Right atrium auricular region (tissue), 2 donors: ENCODE measurements at regions not wholly inside any gene's neighbourhood (a gene's known extent, or its start where the extent isn't known, plus 50 kb on each side); places are given as distances from the start of the nearest gene placed in this dataset.
"Not testable (repeated sequence)": the region's sequence is repeated elsewhere in the genome, so short reads cannot be mapped to it uniquely, and the experiment has no call there.

Experiments
- DNase-seq: peaks from one replicate; pipeline ENCODE4 v3.0.0-alpha.2; 2019; ENCODE audit warnings: low spot score
- H3K27ac ChIP-seq, 2 donors: fragments of 200-600 bp; sonication (generic); 1 replicate in 1 of 2; 2 replicates in 1 of 2; pipeline ENCODE4 v1.5.1; 2016 to 2019
- H3K27me3 ChIP-seq, 2 donors: fragments of 200-600 bp; sonication (generic); one replicate each; pipeline versions ENCODE4 v1.5.1 to v1.6.0; 2017 to 2019
- H3K36me3 ChIP-seq: fragments of 200-600 bp; sonication (generic); one replicate; pipeline ENCODE4 v1.5.1; 2016
- H3K4me1 ChIP-seq, 2 donors: fragments of 200-600 bp; sonication (generic); one replicate each; pipeline versions ENCODE4 v1.5.1 to v1.6.0; 2017 to 2019
- H3K4me3 ChIP-seq, 2 donors: fragments of 200-600 bp; sonication (generic); 1 replicate in 1 of 2; 2 replicates in 1 of 2; pipeline ENCODE4 v1.5.1; 2017 to 2019; ENCODE audit warnings: mild to moderate bottlenecking in 1 of 2, moderate library complexity in 1 of 2
- H3K9me3 ChIP-seq, 2 donors: fragments of 200-600 bp; sonication (generic); one replicate each; pipeline ENCODE4 v1.5.1; 2019
- CTCF ChIP-seq, 2 donors: fragments of 200-600 bp; sonication (generic); IDR thresholded peaks; one replicate each; pipeline ENCODE4 v1.5.1; 2019; ENCODE audit warnings: antibody characterized with exemption in 2 of 2

GRCh38 chr13:69619651-69620050 is 488.0 kb upstream of the ATXN8OS start:
- H3K27me3 ChIP-seq, result no peaks in the 10 kb centered on the region
- no peak for TF ChIP-seq CTCF (IDR thresholded peaks at IDR 0.05)
- no peak for DNase-seq
- no peaks in the 10 kb centered on the region for H3K4me1 ChIP-seq
- H3K36me3 ChIP-seq, result no peaks in the 10 kb centered on the region
- no peaks in the 10 kb centered on the region for H3K9me3 ChIP-seq
- no peak overlapping the region for H3K4me3 ChIP-seq
- no peak overlapping the region for H3K27ac ChIP-seq

GRCh38 chr13:69618838-69619237 is 488.8 kb upstream of the ATXN8OS start:
- H3K27ac ChIP-seq, result no peak overlapping the region
- H3K36me3 ChIP-seq, result no peaks in the 10 kb centered on the region
- H3K4me3 ChIP-seq, result no peak overlapping the region
- TF ChIP-seq CTCF (IDR thresholded peaks at IDR 0.05), result no peak
- H3K9me3 ChIP-seq, result no peaks in the 10 kb centered on the region
- no peaks in the 10 kb centered on the region for H3K27me3 ChIP-seq
- H3K4me1 ChIP-seq, result no peaks in the 10 kb centered on the region
- DNase-seq, result no peak

- Histone ChIP-seq H3K4me3 (no peak overlapping the region), H3K36me3 (no peaks in the 10 kb centered on the region), H3K27me3 (no peaks in the 10 kb centered on the region), H3K4me1 (no peaks in the 10 kb centered on the region), H3K27ac (no peak overlapping the region), H3K9me3 (no peaks in the 10 kb centered on the region)
- no peak for TF ChIP-seq CTCF (IDR thresholded peaks at IDR 0.05)
- no peak for DNase-seq
Measured at GRCh38 chr13:69618393-69618792, 489.2 kb upstream of the ATXN8OS start.

GRCh38 chr13:69617587-69617986 is 490.0 kb upstream of the ATXN8OS start:
- no peak for TF ChIP-seq CTCF (IDR thresholded peaks at IDR 0.05)

GRCh38 chr13:69616396-69616795 is 491.2 kb upstream of the ATXN8OS start:
- H3K4me3 ChIP-seq, result no peak overlapping the region
- no peaks in the 10 kb centered on the region for H3K9me3 ChIP-seq
- H3K27ac ChIP-seq, result no peak overlapping the region
- no peaks in the 10 kb centered on the region for H3K4me1 ChIP-seq
- H3K36me3 ChIP-seq, result no peaks in the 10 kb centered on the region
- TF ChIP-seq CTCF (IDR thresholded peaks at IDR 0.05), result no peak
- no peak for DNase-seq
- H3K27me3 ChIP-seq, result no peaks in the 10 kb centered on the region

More at GRCh38 chr13:69617587-69617986, 490.0 kb upstream of the ATXN8OS start:
- no peaks in the 10 kb centered on the region for H3K27me3 ChIP-seq
- no peaks in the 10 kb centered on the region for H3K36me3 ChIP-seq
- no peak overlapping the region for H3K4me3 ChIP-seq
- DNase-seq, result no peak
- H3K9me3 ChIP-seq, result no peaks in the 10 kb centered on the region
- H3K4me1 ChIP-seq, result no peaks in the 10 kb centered on the region
- no peak overlapping the region for H3K27ac ChIP-seq

- not testable (repeated sequence) for H3K4me3 ChIP-seq, DNase-seq, H3K9me3 ChIP-seq, H3K4me1 ChIP-seq, H3K36me3 ChIP-seq, H3K27me3 ChIP-seq, H3K27ac ChIP-seq
Measured at GRCh38 chr13:69615055-69615454, 492.6 kb upstream of the ATXN8OS start.
